ENCODE measurements at regions not wholly inside any gene's neighbourhood (a gene's known extent, or its start where the extent isn't known, plus 50 kb on each side); places are given as distances from the start of the nearest gene placed in this dataset.
A peak's percentile ranks its signal among the peaks of the same experiment; 100 is the strongest.

GRCh38 chr13:34114581-34114980, 296.6 kb downstream of the RFC3 start:
- peak; percentile 71; the same call in 1 of the 2 replicates for TF ChIP-seq SCRT2 (tag by site-specific recombination; IDR thresholded peaks at IDR 0.05)
- TF ChIP-seq ZNF654 (tag by site-specific recombination; IDR thresholded peaks at IDR 0.05; ENCODE audit: low read depth), result no peak
- no peak for TF ChIP-seq ZNF10 (tag by site-specific recombination; IDR thresholded peaks at IDR 0.05)
- Histone ChIP-seq H3K36me3 (ENCODE audit: control insufficient read depth in 2 of 2, insufficient read depth in 1 of 2, low read length in 2 of 2) (no peaks in the 10 kb centered on the region), H3K4me1 (ENCODE audit: control insufficient read depth, insufficient read depth, low read length) (no peaks in the 10 kb centered on the region), H3K27ac (ENCODE audit: extremely low read depth, low read depth, low read length) (no peak overlapping the region), H3K4me3 (ENCODE audit: low read depth, low read length) (no peak overlapping the region), H3K9me3 (ENCODE audit: control insufficient read depth, insufficient read depth, low read depth, low read length) (no peaks in the 10 kb centered on the region)
- ChIA-PET CTCF (no interaction called here), POLR2A (no interaction called here)

DNA sequence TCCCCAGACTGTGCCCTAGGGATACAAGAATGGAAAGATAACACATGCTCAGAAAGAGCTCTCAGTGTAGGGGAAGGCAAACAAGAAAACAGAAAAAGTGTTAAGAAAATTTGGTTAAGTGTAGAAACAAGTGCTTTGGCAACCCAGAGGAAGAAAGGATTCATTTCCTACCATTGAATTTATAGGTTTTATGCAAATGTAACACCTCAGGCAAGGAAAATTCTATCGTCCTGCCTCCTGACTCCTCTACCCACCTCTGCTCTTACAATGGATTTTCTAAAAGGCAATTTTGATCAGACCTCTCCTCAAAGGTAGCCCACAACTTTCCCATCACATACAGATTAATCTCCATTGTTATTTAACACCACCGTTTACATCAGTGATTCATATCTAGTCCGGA, 298.7 kb downstream of the RFC3 start:
- no peak overlapping the region for H3K27ac ChIP-seq (ENCODE audit: extremely low read depth, low read depth, low read length)
- no peak overlapping the region for H3K4me3 ChIP-seq (ENCODE audit: low read depth, low read length)
- no peaks in the 10 kb centered on the region for H3K4me1 ChIP-seq (ENCODE audit: control insufficient read depth, insufficient read depth, low read length)
- TF ChIP-seq FEZF1 (tag by site-specific recombination; IDR thresholded peaks at IDR 0.05) (no peak), ZNF529 (tag by site-specific recombination; IDR thresholded peaks at IDR 0.05; ENCODE audit: insufficient replicate concordance) (no peak), OVOL3 (tag by site-specific recombination; IDR thresholded peaks at IDR 0.05) (no peak), ZNF239 (tag by site-specific recombination; IDR thresholded peaks at IDR 0.05) (no peak), KLF10 (tag by site-specific recombination; IDR thresholded peaks at IDR 0.05) (no peak)
- TF ChIP-seq, protein P1, sequence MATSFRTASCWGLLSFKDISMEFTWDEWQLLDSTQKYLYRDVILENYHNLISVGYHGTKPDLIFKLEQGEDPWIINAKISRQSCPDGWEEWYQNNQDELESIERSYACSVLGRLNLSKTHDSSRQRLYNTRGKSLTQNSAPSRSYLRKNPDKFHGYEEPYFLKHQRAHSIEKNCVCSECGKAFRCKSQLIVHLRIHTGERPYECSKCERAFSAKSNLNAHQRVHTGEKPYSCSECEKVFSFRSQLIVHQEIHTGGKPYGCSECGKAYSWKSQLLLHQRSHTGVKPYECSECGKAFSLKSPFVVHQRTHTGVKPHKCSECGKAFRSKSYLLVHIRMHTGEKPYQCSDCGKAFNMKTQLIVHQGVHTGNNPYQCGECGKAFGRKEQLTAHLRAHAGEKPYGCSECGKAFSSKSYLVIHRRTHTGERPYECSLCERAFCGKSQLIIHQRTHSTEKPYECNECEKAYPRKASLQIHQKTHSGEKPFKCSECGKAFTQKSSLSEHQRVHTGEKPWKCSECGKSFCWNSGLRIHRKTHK (tag by site-specific recombination; IDR thresholded peaks at IDR 0.05), result no peak
- TF ChIP-seq, protein P2, sequence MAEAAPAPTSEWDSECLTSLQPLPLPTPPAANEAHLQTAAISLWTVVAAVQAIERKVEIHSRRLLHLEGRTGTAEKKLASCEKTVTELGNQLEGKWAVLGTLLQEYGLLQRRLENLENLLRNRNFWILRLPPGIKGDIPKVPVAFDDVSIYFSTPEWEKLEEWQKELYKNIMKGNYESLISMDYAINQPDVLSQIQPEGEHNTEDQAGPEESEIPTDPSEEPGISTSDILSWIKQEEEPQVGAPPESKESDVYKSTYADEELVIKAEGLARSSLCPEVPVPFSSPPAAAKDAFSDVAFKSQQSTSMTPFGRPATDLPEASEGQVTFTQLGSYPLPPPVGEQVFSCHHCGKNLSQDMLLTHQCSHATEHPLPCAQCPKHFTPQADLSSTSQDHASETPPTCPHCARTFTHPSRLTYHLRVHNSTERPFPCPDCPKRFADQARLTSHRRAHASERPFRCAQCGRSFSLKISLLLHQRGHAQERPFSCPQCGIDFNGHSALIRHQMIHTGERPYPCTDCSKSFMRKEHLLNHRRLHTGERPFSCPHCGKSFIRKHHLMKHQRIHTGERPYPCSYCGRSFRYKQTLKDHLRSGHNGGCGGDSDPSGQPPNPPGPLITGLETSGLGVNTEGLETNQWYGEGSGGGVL (tag by site-specific recombination; IDR thresholded peaks at IDR 0.05), result no peak
- TF ChIP-seq, protein P3, sequence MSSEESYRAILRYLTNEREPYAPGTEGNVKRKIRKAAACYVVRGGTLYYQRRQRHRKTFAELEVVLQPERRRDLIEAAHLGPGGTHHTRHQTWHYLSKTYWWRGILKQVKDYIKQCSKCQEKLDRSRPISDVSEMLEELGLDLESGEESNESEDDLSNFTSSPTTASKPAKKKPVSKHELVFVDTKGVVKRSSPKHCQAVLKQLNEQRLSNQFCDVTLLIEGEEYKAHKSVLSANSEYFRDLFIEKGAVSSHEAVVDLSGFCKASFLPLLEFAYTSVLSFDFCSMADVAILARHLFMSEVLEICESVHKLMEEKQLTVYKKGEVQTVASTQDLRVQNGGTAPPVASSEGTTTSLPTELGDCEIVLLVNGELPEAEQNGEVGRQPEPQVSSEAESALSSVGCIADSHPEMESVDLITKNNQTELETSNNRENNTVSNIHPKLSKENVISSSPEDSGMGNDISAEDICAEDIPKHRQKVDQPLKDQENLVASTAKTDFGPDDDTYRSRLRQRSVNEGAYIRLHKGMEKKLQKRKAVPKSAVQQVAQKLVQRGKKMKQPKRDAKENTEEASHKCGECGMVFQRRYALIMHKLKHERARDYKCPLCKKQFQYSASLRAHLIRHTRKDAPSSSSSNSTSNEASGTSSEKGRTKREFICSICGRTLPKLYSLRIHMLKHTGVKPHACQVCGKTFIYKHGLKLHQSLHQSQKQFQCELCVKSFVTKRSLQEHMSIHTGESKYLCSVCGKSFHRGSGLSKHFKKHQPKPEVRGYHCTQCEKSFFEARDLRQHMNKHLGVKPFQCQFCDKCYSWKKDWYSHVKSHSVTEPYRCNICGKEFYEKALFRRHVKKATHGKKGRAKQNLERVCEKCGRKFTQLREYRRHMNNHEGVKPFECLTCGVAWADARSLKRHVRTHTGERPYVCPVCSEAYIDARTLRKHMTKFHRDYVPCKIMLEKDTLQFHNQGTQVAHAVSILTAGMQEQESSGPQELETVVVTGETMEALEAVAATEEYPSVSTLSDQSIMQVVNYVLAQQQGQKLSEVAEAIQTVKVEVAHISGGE (tag by site-specific recombination; conservative IDR thresholded peaks at IDR 0.05; ENCODE audit: low read depth), result no peak
- POLR2A ChIA-PET, result no interaction called here
- H3K9me3 ChIP-seq (ENCODE audit: control insufficient read depth, insufficient read depth, low read depth, low read length), result no peaks in the 10 kb centered on the region
- CTCF ChIA-PET, result no interaction called here
- no peaks in the 10 kb centered on the region for H3K36me3 ChIP-seq (ENCODE audit: control insufficient read depth in 2 of 2, insufficient read depth in 1 of 2, low read length in 2 of 2)

DNA sequence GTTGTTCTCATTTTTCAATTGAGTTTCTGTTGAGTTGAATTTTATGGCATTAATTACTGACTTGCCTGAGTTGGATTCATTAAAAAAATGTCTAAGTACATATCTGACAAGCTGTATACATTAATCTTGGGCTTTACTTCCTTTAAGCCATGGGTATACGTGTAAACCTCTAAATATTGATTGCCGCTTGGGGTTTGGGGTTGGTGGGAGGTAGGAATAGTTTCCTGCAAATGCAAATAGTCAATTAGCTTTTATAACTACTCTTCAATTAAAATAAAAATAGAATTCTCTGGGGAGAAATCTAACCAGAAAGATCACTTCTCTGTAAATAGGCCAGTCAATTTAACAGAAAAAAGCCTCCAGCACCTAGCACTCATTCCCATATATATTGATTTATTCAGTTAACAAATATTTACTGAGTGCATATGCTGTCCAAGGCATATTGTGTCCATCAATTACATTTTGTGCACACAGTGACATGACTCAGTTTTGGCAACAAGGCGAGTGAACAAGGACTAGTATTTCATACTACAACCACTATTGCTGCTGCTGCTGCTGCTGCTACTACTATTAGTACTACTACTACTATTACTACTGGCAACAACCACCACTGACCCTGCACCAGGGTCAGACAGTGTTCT, 306.8 kb downstream of the RFC3 start:
- Histone ChIP-seq H3K4me1 (ENCODE audit: control insufficient read depth, insufficient read depth, low read length) (no peaks in the 10 kb centered on the region), H3K36me3 (ENCODE audit: control insufficient read depth in 2 of 2, insufficient read depth in 1 of 2, low read length in 2 of 2) (no peaks in the 10 kb centered on the region), H3K4me3 (ENCODE audit: low read depth, low read length) (no peak overlapping the region), H3K9me3 (ENCODE audit: control insufficient read depth, insufficient read depth, low read depth, low read length) (no peaks in the 10 kb centered on the region), H3K27ac (ENCODE audit: extremely low read depth, low read depth, low read length) (no peak overlapping the region)
- CTCF ChIA-PET, result no interaction called here
- POLR2A ChIA-PET, result no interaction called here
- TF ChIP-seq INSM2 (tag by site-specific recombination; IDR thresholded peaks at IDR 0.05) (no peak), BCL11B (tag by site-specific recombination; IDR thresholded peaks at IDR 0.05; ENCODE audit: low read depth) (no peak), ZNF157 (tag by site-specific recombination; IDR thresholded peaks at IDR 0.05) (no peak), ZNF660 (tag by site-specific recombination; IDR thresholded peaks at IDR 0.05) (no peak), ZNF335 (tag by site-specific recombination; conservative IDR thresholded peaks at IDR 0.05) (no peak), ZSCAN16 (tag by site-specific recombination; IDR thresholded peaks at IDR 0.05) (no peak), ZNF16 (tag by site-specific recombination; IDR thresholded peaks at IDR 0.05; ENCODE audit: low read depth) (no peak), ZNF354C (tag by site-specific recombination; IDR thresholded peaks at IDR 0.05; ENCODE audit: borderline replicate concordance, low read depth) (no peak), ZBTB48 (tag by site-specific recombination; IDR thresholded peaks at IDR 0.05) (no peak), ZBTB44 (tag by site-specific recombination; IDR thresholded peaks at IDR 0.05) (no peak), ZNF341 (tag by site-specific recombination; IDR thresholded peaks at IDR 0.05; ENCODE audit: low read depth) (no peak)
